Glomerular endothelial cell (primary cell): ENCODE measurements at regions not wholly inside any gene's neighbourhood (a gene's known extent, or its start where the extent isn't known, plus 50 kb on each side); places are given as distances from the start of the nearest gene placed in this dataset.
A peak's percentile ranks its signal among the peaks of the same experiment; 100 is the strongest.
"Not testable (repeated sequence)": the region's sequence is repeated elsewhere in the genome, so short reads cannot be mapped to it uniquely, and the experiment has no call there.

Experiments used
- DNase-seq: peaks from one replicate; pipeline ENCODE4 v3.0.0-alpha.2; 2011; ENCODE audit warnings: low read depth, low spot score; ENCODE audit errors: extremely low read depth

DNA sequence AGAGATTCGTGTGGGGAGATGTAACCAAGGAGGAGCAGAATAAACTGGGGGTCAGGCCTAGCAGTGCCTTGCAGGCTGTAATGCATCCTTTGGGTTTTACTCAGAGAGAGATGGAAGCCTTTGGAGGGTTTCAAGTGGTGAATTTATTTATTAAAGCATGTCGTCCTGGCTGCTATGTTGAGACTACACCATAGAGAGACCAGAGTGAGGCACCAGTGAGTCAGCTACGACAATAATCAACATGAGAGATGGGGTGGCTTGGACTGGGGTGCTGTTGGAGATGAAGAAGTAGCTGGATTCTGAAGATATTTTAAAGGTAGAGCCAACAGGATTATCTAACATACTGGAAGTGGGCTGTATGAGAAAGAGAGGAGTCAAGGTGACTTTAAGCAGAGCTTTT is 335.3 kb upstream of the ARHGEF26 start:
- no peak for DNase-seq

GRCh38 chr3:153789380-153789779 is 331.8 kb upstream of the ARHGEF26 start:
- DNase-seq, result no peak

DNA sequence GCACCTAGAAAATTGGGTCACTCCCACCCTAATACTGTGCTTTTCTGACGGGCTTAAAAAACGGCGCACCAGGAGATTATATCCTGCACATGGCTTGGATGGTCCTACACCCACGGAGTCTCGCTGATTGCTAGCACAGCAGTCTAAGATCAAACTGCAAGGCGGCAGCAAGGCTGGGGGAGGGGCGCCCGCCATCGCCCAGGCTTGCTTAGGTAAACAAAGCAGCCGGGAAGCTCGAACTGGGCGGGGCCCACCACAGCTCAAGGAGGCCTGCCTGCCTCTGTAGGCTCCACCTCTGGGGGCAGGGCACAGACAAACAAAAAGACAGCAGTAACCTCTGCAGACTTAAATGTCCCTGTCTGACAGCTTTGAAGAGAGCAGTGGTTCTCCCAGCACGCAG is 324.1 kb upstream of the ARHGEF26 start:
- DNase-seq, result not testable (repeated sequence)

DNA sequence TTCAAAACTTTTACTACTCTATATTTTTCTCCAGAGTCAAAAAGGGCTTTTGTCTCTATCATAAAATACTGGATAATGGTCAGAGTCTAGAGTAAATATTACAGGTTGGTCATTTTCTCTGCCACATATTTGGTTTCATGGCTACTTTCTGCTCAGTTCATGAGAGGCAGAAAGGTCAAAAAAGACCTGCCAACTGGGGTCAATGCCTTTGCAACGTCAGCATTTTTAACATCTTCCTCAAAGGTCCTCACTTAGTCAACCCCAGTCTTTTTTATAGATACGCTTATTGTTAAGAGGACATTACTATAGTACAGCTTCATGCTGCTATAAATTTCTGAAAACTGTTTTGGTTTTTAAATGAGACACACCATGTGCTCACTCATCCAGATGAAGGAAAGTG is 312.1 kb upstream of the ARHGEF26 start:
- DNase-seq, result no peak

- DNase-seq, result no peak
Measured at GRCh38 chr3:153818338-153818737, 302.9 kb upstream of the ARHGEF26 start.

- DNase-seq, result no peak
Measured at GRCh38 chr3:153820035-153820434, 301.2 kb upstream of the ARHGEF26 start.

DNA sequence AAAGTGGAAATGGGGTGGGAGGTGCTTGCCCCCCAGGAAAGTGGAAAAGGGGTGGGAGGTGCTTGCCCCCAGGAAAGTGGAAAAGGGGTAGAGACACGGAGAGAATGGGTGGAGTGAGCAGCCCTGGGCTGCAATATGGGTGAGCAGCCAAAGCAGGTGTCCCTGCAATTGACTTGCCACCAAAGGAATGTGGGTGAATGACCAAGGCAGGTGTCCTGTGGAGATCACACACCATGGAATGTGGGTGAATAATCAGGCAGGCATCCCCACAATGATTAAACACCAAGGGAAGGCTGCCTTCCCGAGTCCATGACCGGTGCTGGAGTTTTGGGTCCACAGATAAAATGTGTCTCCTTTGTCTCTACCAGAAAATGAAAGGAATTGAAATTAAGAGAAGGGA is 292.8 kb upstream of the ARHGEF26 start:
- DNase-seq, result not testable (repeated sequence)

GRCh38 chr3:153829606-153830170 is 291.5 kb upstream of the ARHGEF26 start:
- DNase-seq, result peak; percentile 81

GRCh38 chr3:153830552-153830951 is 290.6 kb upstream of the ARHGEF26 start:
- DNase-seq, result no peak

- no peak for DNase-seq
Measured at GRCh38 chr3:153835540-153835939, 285.6 kb upstream of the ARHGEF26 start.

DNA sequence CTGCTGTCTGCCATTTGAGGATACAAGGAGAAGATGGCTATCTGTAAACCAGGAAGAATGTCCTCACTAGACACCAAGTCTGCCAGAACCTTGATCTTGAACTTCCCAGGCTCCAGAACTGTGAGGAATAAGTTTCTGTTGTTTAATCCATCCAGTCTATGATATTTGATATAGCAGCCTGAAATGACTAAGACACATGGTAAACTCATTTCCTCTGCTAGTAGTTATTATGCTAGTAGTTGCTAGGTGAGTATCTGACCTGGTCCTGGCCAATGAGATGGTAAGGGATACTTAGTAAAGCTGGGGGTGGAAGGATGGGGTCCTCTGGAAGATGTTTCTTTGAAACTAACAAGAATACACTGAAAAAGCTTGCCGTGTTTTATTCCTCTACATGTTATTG is 280.7 kb upstream of the ARHGEF26 start:
- no peak for DNase-seq

DNA sequence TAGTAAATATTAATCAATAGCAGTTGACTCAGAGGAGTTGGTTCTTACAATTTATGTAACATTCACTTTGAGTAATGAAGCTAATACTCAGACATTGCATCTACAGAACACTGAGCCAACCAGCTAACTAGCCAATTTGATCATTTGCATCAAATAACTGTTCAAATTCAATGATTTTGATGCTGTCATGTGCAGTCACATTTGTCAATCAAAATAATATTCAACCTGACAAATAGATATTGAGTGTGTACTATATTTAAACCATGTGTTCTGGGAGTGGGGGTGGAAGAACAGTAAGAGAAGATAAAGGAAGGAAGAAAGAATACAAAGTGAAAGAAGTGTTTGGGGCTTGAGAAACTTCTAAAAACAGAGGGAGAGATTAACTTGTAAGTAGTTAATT is 277.2 kb upstream of the ARHGEF26 start:
- no peak for DNase-seq

DNA sequence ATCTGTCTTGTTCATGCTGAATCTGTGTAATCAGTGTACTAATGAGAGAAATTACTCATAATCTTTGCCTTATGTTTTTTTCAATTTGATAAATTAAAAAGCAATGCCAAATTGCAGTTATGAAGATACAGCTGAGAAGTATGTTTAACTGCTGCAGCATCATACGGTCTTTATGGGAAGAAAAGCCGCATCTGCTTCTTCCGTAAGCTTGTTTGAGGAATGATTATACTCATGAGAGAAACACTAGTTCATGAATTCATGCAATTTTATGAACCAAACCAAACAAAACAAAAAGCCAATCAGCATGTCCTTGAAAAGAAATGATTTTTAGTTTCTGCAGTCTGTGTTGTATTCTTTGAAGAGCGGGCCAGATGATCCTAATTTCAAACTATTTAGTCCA is 275.9 kb upstream of the ARHGEF26 start:
- DNase-seq, result no peak

- no peak for DNase-seq
Measured at GRCh38 chr3:153848702-153849101, 272.5 kb upstream of the ARHGEF26 start.

DNA sequence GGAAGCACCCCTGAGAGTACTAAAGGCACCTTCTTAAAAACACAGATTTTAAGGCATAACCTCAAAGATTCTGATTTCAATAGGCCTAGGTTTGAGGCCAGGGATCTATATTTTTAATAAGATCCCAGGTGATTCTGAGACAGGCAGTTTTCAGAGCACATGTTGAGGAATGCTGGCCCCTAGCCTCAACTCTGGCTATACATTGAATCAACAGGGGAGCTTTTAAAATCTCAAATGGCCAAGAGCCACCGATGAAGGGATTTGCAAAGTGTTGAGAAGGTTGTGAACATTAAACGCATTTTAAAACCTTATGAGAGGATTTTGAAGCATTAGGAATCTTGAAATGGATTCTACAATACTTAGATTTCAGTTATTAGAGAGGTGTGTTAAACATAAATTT is 268.8 kb upstream of the ARHGEF26 start:
- no peak for DNase-seq

- no peak for DNase-seq
Measured at GRCh38 chr3:153853163-153853562, 268.0 kb upstream of the ARHGEF26 start.

- no peak for DNase-seq
Measured at GRCh38 chr3:153855772-153856171, 265.4 kb upstream of the ARHGEF26 start.

GRCh38 chr3:153856932-153857331 is 264.3 kb upstream of the ARHGEF26 start:
- no peak for DNase-seq

- no peak for DNase-seq
Measured at GRCh38 chr3:153864793-153865192, 256.4 kb upstream of the ARHGEF26 start.

GRCh38 chr3:153866901-153867300 is 254.3 kb upstream of the ARHGEF26 start:
- DNase-seq, result no peak

GRCh38 chr3:153874348-153874747 is 246.8 kb upstream of the ARHGEF26 start:
- DNase-seq, result not testable (repeated sequence)

GRCh38 chr3:153880493-153880892 is 240.7 kb upstream of the ARHGEF26 start:
- no peak for DNase-seq

DNA sequence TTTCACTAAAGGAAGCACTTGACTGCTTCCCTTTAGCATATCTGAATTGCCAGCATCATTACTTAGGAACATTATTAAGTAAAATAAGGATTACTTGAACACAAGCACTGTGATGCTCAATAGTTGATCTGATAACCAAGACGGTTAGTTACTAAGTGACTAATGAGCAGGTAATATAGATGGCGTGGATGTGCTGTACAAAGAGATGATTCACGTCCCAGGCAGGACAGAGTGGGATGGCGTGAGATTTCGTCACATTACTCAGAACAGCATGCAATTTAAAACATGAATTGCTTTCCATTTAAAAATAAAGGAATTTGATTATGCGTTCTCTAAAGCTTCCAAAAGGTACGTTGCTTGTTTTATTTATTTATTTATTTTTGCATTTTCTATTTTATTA is 240.0 kb upstream of the ARHGEF26 start:
- no peak for DNase-seq
